GM12865 (cell line): ENCODE measurements at regions not wholly inside any gene's neighbourhood (a gene's known extent, or its start where the extent isn't known, plus 50 kb on each side); places are given as distances from the start of the nearest gene placed in this dataset.
"Not testable (repeated sequence)": the region's sequence is repeated elsewhere in the genome, so short reads cannot be mapped to it uniquely, and the experiment has no call there.

ENCODE experiments used
- DNase-seq: peaks from one replicate; pipeline ENCODE4 v3.0.0; 2010; ENCODE audit warnings: low read depth
- H3K4me3 ChIP-seq: 2 replicates; pipeline ENCODE4 v1.5.1; 2011; ENCODE audit warnings: mild to moderate bottlenecking, low read depth, low read length, control low read depth
- CTCF ChIP-seq: IDR thresholded peaks from 2 replicates; pipeline ENCODE4 v1.5.1; 2011; ENCODE audit warnings: low read length, control low read depth, low read depth, inconsistent platforms; ENCODE audit not compliant: insufficient read depth; ENCODE audit errors: missing control alignments

GRCh38 chr14:96711559-96712267, 85.5 kb upstream of the VRK1 start:
- DNase-seq: no peak
- no peak overlapping the region for H3K4me3 ChIP-seq
- no peak for TF ChIP-seq CTCF

DNA sequence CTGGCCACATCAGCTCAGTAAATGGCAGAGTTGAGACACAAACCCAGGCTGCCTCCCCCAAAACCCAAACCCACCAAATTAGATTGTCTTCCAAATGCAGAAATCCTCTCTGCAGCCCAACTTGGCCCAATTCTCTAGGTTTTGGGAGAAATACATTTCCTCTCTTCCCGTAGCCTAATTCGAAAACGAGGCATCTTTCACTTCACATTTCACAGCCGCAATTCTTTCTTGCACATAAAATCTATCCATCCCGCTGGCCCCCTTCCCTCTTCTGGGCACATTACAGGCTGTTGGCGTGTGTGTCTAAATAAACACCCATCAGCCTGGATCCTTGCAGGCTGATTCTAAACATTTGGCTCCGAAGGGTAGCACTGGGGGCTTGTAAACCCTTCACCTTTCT, 83.8 kb upstream of the VRK1 start:
- TF ChIP-seq CTCF: no peak
- DNase-seq: no peak
- H3K4me3 ChIP-seq: no peak overlapping the region

DNA sequence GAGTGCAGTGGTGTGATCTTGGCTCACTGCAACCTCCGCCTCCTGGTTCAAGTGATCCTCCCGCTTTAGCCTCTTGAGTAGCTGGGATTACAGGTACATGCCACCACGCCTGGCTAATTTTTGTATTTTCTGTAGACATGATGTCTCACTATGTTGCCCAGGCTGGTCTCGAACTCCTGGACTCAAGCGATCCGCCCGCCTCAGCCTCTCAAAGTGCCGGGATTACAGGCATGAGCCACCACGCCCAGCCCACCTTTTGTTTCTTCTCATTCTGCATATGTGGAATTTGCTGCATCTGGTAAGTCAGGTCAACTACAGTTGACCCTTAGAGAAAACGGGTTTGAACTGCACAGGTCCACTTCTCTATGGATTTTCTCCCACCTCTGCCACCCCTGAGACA, 82.6 kb upstream of the VRK1 start:
- not testable (repeated sequence) for DNase-seq, H3K4me3 ChIP-seq

DNA sequence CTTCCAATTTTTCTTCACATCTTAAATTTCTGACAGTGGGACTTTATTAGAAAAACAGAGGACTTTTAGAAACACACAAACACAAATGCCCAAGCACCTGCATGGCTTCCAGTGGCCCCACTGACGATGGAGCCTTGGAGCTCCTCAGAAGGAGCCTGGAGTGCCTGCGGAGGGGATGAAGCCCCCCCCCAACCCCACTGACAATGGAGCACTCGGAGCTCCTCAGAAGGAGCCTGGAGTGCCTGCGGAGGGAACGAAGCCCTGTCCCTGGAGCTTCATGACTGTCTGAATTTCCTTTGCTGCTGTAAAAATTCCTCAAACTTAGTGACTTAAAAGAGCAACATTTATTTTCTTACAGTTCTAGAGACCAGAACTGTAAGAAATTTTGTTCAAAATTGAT, 80.1 kb upstream of the VRK1 start:
- H3K4me3 ChIP-seq: no peak overlapping the region
- DNase-seq: no peak
- no peak for TF ChIP-seq CTCF

DNA sequence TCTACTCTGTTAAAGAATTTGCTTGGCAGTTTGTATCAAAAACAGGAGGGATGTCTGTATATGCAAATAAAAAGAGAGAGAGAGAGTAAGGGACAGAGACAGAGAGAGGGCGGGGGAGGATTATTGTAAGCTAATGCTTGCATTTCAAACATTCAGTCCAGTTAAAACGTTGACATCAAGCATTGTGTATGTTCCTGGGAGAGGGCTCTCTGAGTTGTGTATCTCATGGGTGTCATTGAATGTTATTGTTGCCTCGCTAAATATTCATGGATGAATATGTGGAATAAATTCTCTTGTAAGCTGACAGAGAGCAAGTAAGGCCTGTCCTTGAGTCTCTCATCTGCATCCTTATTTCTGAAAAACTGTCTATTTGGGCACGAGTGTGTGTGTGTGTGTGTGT, 78.8 kb upstream of the VRK1 start:
- H3K4me3 ChIP-seq: no peak overlapping the region
- TF ChIP-seq CTCF: no peak
- DNase-seq: no peak

DNA sequence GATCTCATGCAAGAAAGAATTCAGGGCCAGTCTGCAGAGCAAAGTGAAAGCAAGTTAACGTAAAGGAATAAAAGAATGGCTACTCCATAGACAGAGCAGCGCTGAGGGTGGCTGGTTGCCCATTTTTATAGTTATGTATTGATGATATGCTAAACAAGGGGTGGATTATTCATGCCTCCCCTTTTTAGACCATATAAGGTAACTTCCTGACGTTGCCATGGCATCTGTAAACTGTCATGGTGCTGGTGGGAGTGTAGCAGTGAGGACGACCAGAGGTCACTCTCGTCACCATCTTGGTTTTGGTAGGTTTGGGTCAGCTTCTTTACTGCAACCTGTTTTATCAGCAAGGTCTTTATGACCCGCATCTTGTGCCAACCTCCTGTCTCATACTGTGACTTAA, 76.5 kb upstream of the VRK1 start:
- DNase-seq, H3K4me3 ChIP-seq: not testable (repeated sequence)

DNA sequence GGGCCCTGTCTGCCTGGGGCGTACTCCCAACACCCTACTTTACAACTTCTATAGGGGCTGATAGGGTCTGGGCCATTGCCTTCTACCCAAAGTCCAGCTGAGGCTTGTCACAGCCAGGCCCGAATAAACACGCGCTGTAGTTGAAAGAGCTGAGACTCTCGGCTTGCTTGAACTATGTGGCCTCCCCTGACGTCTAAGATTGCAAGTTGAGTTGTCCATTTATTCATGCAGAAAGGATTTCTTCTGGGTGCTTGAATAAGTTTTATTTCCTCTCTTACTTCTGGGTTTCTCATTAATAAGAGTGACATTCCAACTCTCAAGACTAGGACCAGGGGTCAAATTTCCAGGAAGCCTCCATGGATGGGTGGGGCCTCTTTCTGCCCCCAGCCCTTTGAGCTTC, 74.4 kb upstream of the VRK1 start:
- TF ChIP-seq CTCF: no peak
- no peak for DNase-seq
- no peak overlapping the region for H3K4me3 ChIP-seq

DNA sequence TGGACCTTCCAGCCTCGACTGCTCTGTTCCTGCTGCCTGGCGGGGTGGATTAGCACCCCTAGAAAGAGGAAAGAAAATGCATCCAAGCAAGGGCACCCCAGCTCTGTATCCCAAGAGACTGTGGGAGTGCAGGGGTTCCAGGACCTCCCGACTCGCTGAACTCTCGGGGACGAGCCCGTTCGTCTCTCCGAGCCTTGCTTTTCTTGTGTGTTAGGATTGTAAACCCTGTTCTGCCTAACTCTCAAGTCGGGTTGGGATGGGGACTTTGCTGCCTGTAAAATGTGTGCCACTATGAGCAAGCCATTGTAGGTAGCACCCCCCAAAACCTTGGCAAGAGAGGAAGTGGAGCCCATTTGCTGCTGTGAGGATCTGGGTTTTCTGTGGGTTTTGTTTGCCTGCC, 73.2 kb upstream of the VRK1 start:
- DNase-seq: no peak
- no peak overlapping the region for H3K4me3 ChIP-seq
- TF ChIP-seq CTCF: no peak
